GM12875 (cell line): ENCODE measurements at regions not wholly inside any gene's neighbourhood (a gene's known extent, or its start where the extent isn't known, plus 50 kb on each side); places are given as distances from the start of the nearest gene placed in this dataset.

Experiments used
- H3K4me3 ChIP-seq: one replicate; pipeline ENCODE4 v1.5.1; 2011; ENCODE audit warnings: low read depth, low read length, control low read depth
- CTCF ChIP-seq: IDR thresholded peaks from 2 replicates; pipeline ENCODE4 v1.5.1; 2011; ENCODE audit warnings: low read depth, mild to moderate bottlenecking, control low read depth, inconsistent platforms, low read length, moderate library complexity, borderline replicate concordance; ENCODE audit not compliant: insufficient read depth

- no peak overlapping the region for H3K4me3 ChIP-seq
- no peak for TF ChIP-seq CTCF
Measured at GRCh38 chr1:198943484-198944187, 304.8 kb downstream of the PTPRC start.

- TF ChIP-seq CTCF = no peak
- H3K4me3 ChIP-seq = no peak overlapping the region
Measured at GRCh38 chr1:198947456-198947855, 308.6 kb downstream of the PTPRC start.

- TF ChIP-seq CTCF = no peak
Measured at GRCh38 chr1:198948895-198949659, 310.2 kb downstream of the PTPRC start.

GRCh38 chr1:198950036-198950435 is 311.2 kb downstream of the PTPRC start:
- TF ChIP-seq CTCF = no peak
- no peak overlapping the region for H3K4me3 ChIP-seq

More at GRCh38 chr1:198948895-198949659, 310.2 kb downstream of the PTPRC start:
- H3K4me3 ChIP-seq = no peak overlapping the region

GRCh38 chr1:198955085-198955484 is 316.2 kb downstream of the PTPRC start:
- no peak overlapping the region for H3K4me3 ChIP-seq
- no peak for TF ChIP-seq CTCF

GRCh38 chr1:198957044-198957443 is 318.2 kb downstream of the PTPRC start:
- H3K4me3 ChIP-seq = no peak overlapping the region
- TF ChIP-seq CTCF = no peak

GRCh38 chr1:198959032-198959431 is 320.2 kb downstream of the PTPRC start:
- H3K4me3 ChIP-seq = no peak overlapping the region
- no peak for TF ChIP-seq CTCF
